GM12878 (cell line): ENCODE measurements at regions not wholly inside any gene's neighbourhood (a gene's known extent, or its start where the extent isn't known, plus 50 kb on each side); places are given as distances from the start of the nearest gene placed in this dataset.
A peak's percentile ranks its signal among the peaks of the same experiment; 100 is the strongest.

Experiments
- ATAC-seq: fragments of 200-7000 bp; cut with Tn5 transposase; 3 replicates; pipeline ENCODE4 v1.9.1; 2020; ENCODE audit warnings: mild to moderate bottlenecking, moderate library complexity
- BruUV-seq: library from RNA; stranded (reverse); fragments of 400-500 nt; replicated peaks from 2 replicates; lab custom pipeline; 2021; lab: Mats Ljungman, UMichigan
- CTCF ChIA-PET: fragments of 300-600 bp; sonication (Branson Sonifier 250); formaldehyde crosslinking; extraction: SDS; loops from one replicate; lab custom pipeline; 2021; ENCODE audit warnings: inconsistent platforms; lab: Yijun Ruan, JAX
- POLR2A ChIA-PET: fragments of 350-600 bp; formaldehyde crosslinking; extraction: SDS; loops from one replicate; lab custom pipeline; 2021; ENCODE audit warnings: inconsistent platforms; lab: Charles Lee
- RAD21 ChIA-PET: fragments of 300-600 bp; sonication (Branson Sonifier 250); formaldehyde crosslinking; loops from one replicate; lab custom pipeline; 2023; ENCODE audit warnings: antibody characterized with exemption; ENCODE audit not compliant: unreplicated experiment; lab: Charles Lee
- SMC1A ChIA-PET: fragments of 300-600 bp; sonication (Branson Sonifier 250); formaldehyde crosslinking; loops from one replicate; lab custom pipeline; 2023; ENCODE audit not compliant: unreplicated experiment, uncharacterized antibody; lab: Charles Lee
- DNase-seq: peaks from one replicate; pipeline ENCODE4 v3.0.0-alpha.2; 2011; ENCODE audit warnings: low read depth, low spot score
- FAIRE-seq: peaks from 3 replicates; lab custom pipeline; 2011; peaks lifted over from hg19 to GRCh38; lab: Jason Lieb, UNC
- H2AFZ ChIP-seq: 2 replicates; pipeline ENCODE4 v1.6.0; 2011; ENCODE audit warnings: low read depth, low read length, control low read depth; ENCODE audit not compliant: control insufficient read depth
- H3K27ac ChIP-seq: 2 replicates; pipeline ENCODE4 v1.5.1; 2011; ENCODE audit warnings: control low read depth; ENCODE audit not compliant: control insufficient read depth, insufficient read depth
- H3K27me3 ChIP-seq, 2 experiments: replicated peaks in 1 of 2; 2 replicates each; pipeline versions ENCODE4 v1.6.0 to v1.6.1; 2011; ENCODE audit warnings: low read length in 1 of 2; ENCODE audit not compliant: control insufficient read depth in 2 of 2, insufficient read depth in 2 of 2
- H3K36me3 ChIP-seq, 2 experiments: 2 replicates each; pipeline ENCODE4 v1.5.1; 2011; ENCODE audit warnings: low read length in 1 of 2; ENCODE audit not compliant: control insufficient read depth in 2 of 2, insufficient read depth in 2 of 2
- H3K4me1 ChIP-seq: 2 replicates; pipeline ENCODE4 v1.6.1; 2011; ENCODE audit warnings: mild to moderate bottlenecking, low read length, moderate library complexity, mixed read lengths; ENCODE audit not compliant: control insufficient read depth, insufficient read depth
- H3K4me2 ChIP-seq: 2 replicates; pipeline ENCODE4 v1.6.0; 2011; ENCODE audit warnings: control low read depth; ENCODE audit not compliant: control insufficient read depth, insufficient read depth
- H3K4me3 ChIP-seq: fragments of 200-600 bp; sonication (generic); 2 replicates; pipeline ENCODE4 v1.5.1; 2016
- H3K79me2 ChIP-seq: 2 replicates; pipeline ENCODE4 v1.6.0; 2011; ENCODE audit warnings: low read length; ENCODE audit not compliant: control insufficient read depth, insufficient read depth
- H3K9ac ChIP-seq: 2 replicates; pipeline ENCODE4 v1.8.0; 2011; ENCODE audit warnings: low read length, control low read depth, mixed read lengths; ENCODE audit not compliant: control insufficient read depth, insufficient read depth
- H3K9me3 ChIP-seq: replicated peaks from 3 replicates; pipeline ENCODE4 v1.5.1; 2011; ENCODE audit warnings: mild to moderate bottlenecking, low read length; ENCODE audit not compliant: control insufficient read depth, insufficient read depth
- H4K20me1 ChIP-seq: 2 replicates; pipeline ENCODE4 v1.6.0; 2011; ENCODE audit not compliant: control insufficient read depth, insufficient read depth
- ATF7 ChIP-seq: fragments of 450-650 bp; IDR thresholded peaks from 2 replicates; pipeline ENCODE4 v1.6.1; 2016; ENCODE audit warnings: low read depth, mild to moderate bottlenecking
- CREM ChIP-seq: IDR thresholded peaks from 2 replicates; pipeline ENCODE4 v1.6.1; 2014; ENCODE audit warnings: antibody characterized with exemption, low read depth
- MTA3 ChIP-seq: IDR thresholded peaks from 2 replicates; pipeline ENCODE4 v1.6.1; 2012; ENCODE audit warnings: low read length, inconsistent platforms, borderline replicate concordance
- POLR2AphosphoS5 ChIP-seq: IDR thresholded peaks from 2 replicates; pipeline ENCODE4 v1.6.1; 2011; ENCODE audit warnings: mild to moderate bottlenecking, low read length, inconsistent platforms
- RAD21 ChIP-seq: IDR thresholded peaks from 2 replicates; pipeline ENCODE4 v1.6.1; 2011; ENCODE audit warnings: mild to moderate bottlenecking, low read depth, low read length, moderate library complexity; ENCODE audit not compliant: insufficient read depth
- RBBP5 ChIP-seq: fragments of 200-600 bp; sonication (generic); conservative IDR thresholded peaks from 2 replicates; pipeline ENCODE4 v1.6.1; 2016
- WRNIP1 ChIP-seq: IDR thresholded peaks from 2 replicates; pipeline ENCODE4 v1.6.1; 2011; ENCODE audit warnings: low read depth, low read length, improper control_type of control experiment, borderline replicate concordance
- WGBS: methylation state at CpG from one replicate; pipeline ENCODE4 v1.1.6; 2016; ENCODE audit warnings: low lambda C conversion rate; ENCODE audit not compliant: insufficient replicate concordance, insufficient coverage; ENCODE audit errors: missing lambda C conversion rate; 5-methylcytosine and 5-hydroxymethylcytosine counted together
- in situ Hi-C: fragments of 300-500 bp; cut with MboI; formaldehyde crosslinking; loops from 9 replicates; pipeline ENCODE4 v1.14.3; 2018; ENCODE audit warnings: mixed read lengths
- intact Hi-C: fragments of 100-400 bp; cut with micrococcal nuclease; formaldehyde crosslinking; loops from one replicate; pipeline ENCODE4 v1.14.2; 2022; ENCODE audit not compliant: unreplicated experiment
- TF ChIP-seq, protein P1 (sequence below): IDR thresholded peaks from 2 replicates; pipeline ENCODE4 v1.6.1; 2012; ENCODE audit warnings: low read depth, low read length, improper control_type of control experiment

DNA sequence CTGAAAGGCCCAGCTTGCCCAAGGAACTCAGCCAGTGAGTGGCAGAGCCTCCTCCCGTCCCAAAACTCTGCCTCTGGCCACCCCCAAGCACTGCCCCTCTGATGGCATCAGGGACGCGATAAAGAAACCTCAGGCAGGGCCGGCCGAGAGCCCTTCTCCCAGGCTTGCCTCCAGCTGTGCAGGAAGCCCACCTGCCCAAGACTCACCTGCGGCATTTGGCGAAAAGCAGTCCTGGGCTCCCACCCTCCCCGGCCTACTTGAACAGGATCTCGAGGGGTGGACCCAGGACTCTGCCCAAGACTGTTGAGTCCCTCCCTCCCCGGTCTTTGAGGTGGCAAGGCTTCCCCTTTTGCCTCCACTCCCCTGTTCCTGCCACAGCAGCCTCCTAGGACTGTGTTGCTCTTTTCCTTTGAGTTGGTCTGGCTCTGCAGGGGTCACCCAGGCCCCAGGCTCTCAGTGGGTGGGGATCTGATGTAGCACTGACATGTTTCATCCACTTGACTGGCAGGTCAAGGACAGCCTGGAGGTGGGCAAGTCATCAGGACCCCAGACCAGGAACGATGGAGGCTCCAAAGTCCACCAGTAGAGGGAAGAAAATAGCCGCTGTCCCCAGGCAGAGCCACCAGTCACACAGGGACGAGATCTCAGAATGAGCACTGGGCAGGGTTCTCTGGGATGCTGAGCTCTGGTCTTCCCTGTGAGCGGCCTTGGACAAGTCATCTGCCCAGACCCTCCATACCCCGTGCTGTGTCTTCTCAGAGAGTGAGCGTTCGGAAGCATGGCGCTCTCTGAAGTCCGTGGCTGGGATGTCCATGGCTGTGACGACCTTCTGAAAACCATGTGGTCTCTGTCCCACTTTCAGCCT lies 111.0 kb upstream of the TNRC6C start:
- FAIRE-seq (no peak), DNase-seq (no peak), ATAC-seq (no peak)
- intact Hi-C loops (no loop called here), in situ Hi-C loops (no loop called here)
- ChIA-PET POLR2A (no interaction called here), SMC1A (no interaction called here), RAD21 (interaction anchor here (0.9 to 1.8 kb wide), 2 partner anchors 22 to 33 kb away, joined by 3 to 6 read pairs; no protein-coding TSS in a partner anchor), CTCF (no interaction called here)
- Histone ChIP-seq H3K36me3 (no peaks in the 10 kb centered on the region), H3K27me3 (no peaks in the 10 kb centered on the region), H3K27ac (no peak overlapping the region), H3K79me2 (no peaks in the 10 kb centered on the region), H3K9me3 (no peaks in the 10 kb centered on the region; the same call in 2 of the 3 replicates), H3K9ac (no peak overlapping the region), H4K20me1 (no peaks in the 10 kb centered on the region; the same call in 1 of the 2 replicates), H3K4me2 (no peak overlapping the region; the same call in 1 of the 2 replicates), H3K4me3 (no peak overlapping the region), H2AFZ (no peak overlapping the region), H3K4me1 (peaks cover 14% of the 10 kb centered on the region)
- 70% methylated on average over 20 of the region's 20 CpGs for WGBS
- TF ChIP-seq POLR2AphosphoS5 = no peak
- TF ChIP-seq WRNIP1 = no peak
- TF ChIP-seq, protein P1, sequence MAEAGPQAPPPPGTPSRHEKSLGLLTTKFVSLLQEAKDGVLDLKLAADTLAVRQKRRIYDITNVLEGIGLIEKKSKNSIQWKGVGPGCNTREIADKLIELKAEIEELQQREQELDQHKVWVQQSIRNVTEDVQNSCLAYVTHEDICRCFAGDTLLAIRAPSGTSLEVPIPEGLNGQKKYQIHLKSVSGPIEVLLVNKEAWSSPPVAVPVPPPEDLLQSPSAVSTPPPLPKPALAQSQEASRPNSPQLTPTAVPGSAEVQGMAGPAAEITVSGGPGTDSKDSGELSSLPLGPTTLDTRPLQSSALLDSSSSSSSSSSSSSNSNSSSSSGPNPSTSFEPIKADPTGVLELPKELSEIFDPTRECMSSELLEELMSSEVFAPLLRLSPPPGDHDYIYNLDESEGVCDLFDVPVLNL = no peak
- no peak for TF ChIP-seq RAD21
- BruUV-seq = no TSS peak

DNA sequence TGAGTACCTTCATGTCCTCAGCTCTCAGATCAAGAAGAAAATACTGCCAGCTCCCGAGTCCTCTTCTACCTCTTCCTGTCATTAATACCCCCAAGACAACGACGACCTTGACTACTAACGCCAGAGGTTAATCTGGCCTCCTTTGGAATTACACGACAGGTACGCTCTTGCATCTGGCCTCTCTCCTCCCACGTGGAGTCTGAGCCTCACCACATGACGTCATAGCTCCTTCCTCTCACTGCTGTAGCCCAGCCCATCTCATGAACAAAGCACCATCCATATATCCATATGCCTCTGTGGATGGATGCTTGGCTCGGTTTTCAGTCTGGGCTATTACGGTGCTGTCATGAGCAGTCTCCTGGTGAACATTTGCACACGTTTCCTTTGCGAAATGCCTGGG lies 110.2 kb upstream of the TNRC6C start:
- no peak for FAIRE-seq
- H3K4me1 ChIP-seq = peaks cover 14% of the 10 kb centered on the region
- no TSS peak for BruUV-seq
- in situ Hi-C loops = no loop called here
- POLR2A ChIA-PET = no interaction called here
- no peak for DNase-seq
- WGBS = 47% methylated on average over 12 of the region's 12 CpGs
- CTCF ChIA-PET = no interaction called here
- RAD21 ChIA-PET = interaction anchor here (0.9 to 1.8 kb wide), 2 partner anchors 21 to 51 kb away, joined by 3 to 6 read pairs; no protein-coding TSS in a partner anchor
- TF ChIP-seq CREM = 0 out of 2 replicates have a peak, but pooled peaks have one; percentile 35
- TF ChIP-seq RBBP5 = no peak
- TF ChIP-seq ATF7 = peak; percentile 57; the same call in 1 of the 2 replicates
- no peak for TF ChIP-seq MTA3
- TF ChIP-seq, all 136 proteins: peak for 2
- SMC1A ChIA-PET = no interaction called here
- H4K20me1 ChIP-seq = no peaks in the 10 kb centered on the region; the same call in 1 of the 2 replicates
- H2AFZ ChIP-seq = no peak overlapping the region
- no peaks in the 10 kb centered on the region for H3K36me3 ChIP-seq
- intact Hi-C loops = no loop called here
- no peak overlapping the region for H3K27ac ChIP-seq
- H3K9me3 ChIP-seq = no peaks in the 10 kb centered on the region
- H3K27me3 ChIP-seq = no peaks in the 10 kb centered on the region
- no peaks in the 10 kb centered on the region for H3K79me2 ChIP-seq
- no peak overlapping the region for H3K4me3 ChIP-seq
- no peak for ATAC-seq
- no peak overlapping the region for H3K9ac ChIP-seq
- no peak overlapping the region for H3K4me2 ChIP-seq
